IMR-90 (cell line): ENCODE measurements at regions not wholly inside any gene's neighbourhood (a gene's known extent, or its start where the extent isn't known, plus 50 kb on each side); places are given as distances from the start of the nearest gene placed in this dataset.

ENCODE experiments used
- ATAC-seq: fragments of 200-7000 bp; cut with Tn5 transposase; 2 replicates; pipeline ENCODE4 v1.9.1; 2020; ENCODE audit warnings: low read depth, mild to moderate bottlenecking, moderate library complexity
- BruUV-seq: library from RNA; stranded (reverse); fragments of 400-500 nt; replicated peaks from 2 replicates; lab custom pipeline; 2021; lab: Mats Ljungman, UMichigan
- CTCF ChIA-PET: fragments of 300-600 bp; formaldehyde crosslinking; extraction: SDS; loops from one replicate; lab custom pipeline; 2021; ENCODE audit warnings: antibody characterized with exemption; lab: Yijun Ruan, JAX
- POLR2A ChIA-PET: fragments of 300-600 bp; sonication (Branson Sonifier 250); formaldehyde crosslinking; loops from one replicate; lab custom pipeline; 2022; ENCODE audit warnings: antibody characterized with exemption; ENCODE audit not compliant: unreplicated experiment; lab: Charles Lee
- DNase-seq: peaks from one replicate; pipeline ENCODE4 v3.0.0; 2013
- H2AFZ ChIP-seq: replicated peaks from 2 replicates; pipeline ENCODE3; 2013; ENCODE audit warnings: low read length, mild to moderate bottlenecking; ENCODE audit not compliant: poor library complexity
- H2AK5ac ChIP-seq: 2 replicates; pipeline ENCODE4 v1.6.1; 2013; ENCODE audit warnings: low read depth, low read length, inconsistent platforms
- H2AK9ac ChIP-seq: replicated peaks from 2 replicates; pipeline ENCODE3; 2013; ENCODE audit warnings: mild to moderate bottlenecking, low read depth, low read length, moderate library complexity; ENCODE audit not compliant: poor library complexity
- H2BK120ac ChIP-seq: 2 replicates; pipeline ENCODE4 v1.6.1; 2013; ENCODE audit warnings: low read depth, low read length, inconsistent platforms
- H2BK15ac ChIP-seq: 3 replicates; pipeline ENCODE4 v1.6.1; 2013; ENCODE audit warnings: low read depth, low read length, inconsistent platforms
- H2BK20ac ChIP-seq: 2 replicates; pipeline ENCODE4 v1.6.1; 2013; ENCODE audit warnings: low read depth, mild to moderate bottlenecking, inconsistent platforms, low read length, moderate library complexity
- H2BK5ac ChIP-seq: 2 replicates; pipeline ENCODE4 v1.6.1; 2013; ENCODE audit warnings: mild to moderate bottlenecking, low read depth, low read length, inconsistent platforms; ENCODE audit not compliant: poor library complexity, severe bottlenecking
- H3K14ac ChIP-seq: replicated peaks from 2 replicates; pipeline ENCODE4 v1.6.1; 2013; ENCODE audit warnings: low read depth, low read length, inconsistent platforms
- H3K18ac ChIP-seq: 2 replicates; pipeline ENCODE4 v1.6.1; 2013; ENCODE audit warnings: low read depth, low read length, control low read depth
- H3K23ac ChIP-seq: 2 replicates; pipeline ENCODE4 v1.6.1; 2013; ENCODE audit warnings: low read depth, low read length, inconsistent platforms
- H3K27ac ChIP-seq: 2 replicates; pipeline ENCODE4 v1.5.1; 2013; ENCODE audit warnings: mild to moderate bottlenecking, control low read depth, low read length; ENCODE audit not compliant: insufficient read depth
- H3K27me3 ChIP-seq: 2 replicates; pipeline ENCODE4 v1.6.1; 2013; ENCODE audit warnings: low read length; ENCODE audit not compliant: control insufficient read depth, insufficient read depth
- H3K36me3 ChIP-seq: 2 replicates; pipeline ENCODE4 v1.6.1; 2013; ENCODE audit warnings: low read length, mixed read lengths; ENCODE audit not compliant: control insufficient read depth, insufficient read depth
- H3K4ac ChIP-seq: 2 replicates; pipeline ENCODE4 v1.6.1; 2013; ENCODE audit warnings: low read depth, low read length, inconsistent platforms
- H3K4me1 ChIP-seq: 2 replicates; pipeline ENCODE4 v1.6.1; 2013; ENCODE audit warnings: low read length, mixed read lengths; ENCODE audit not compliant: control insufficient read depth, insufficient read depth
- H3K4me2 ChIP-seq: 2 replicates; pipeline ENCODE4 v1.6.1; 2013; ENCODE audit warnings: low read depth, mild to moderate bottlenecking, control low read depth, low read length, moderate library complexity
- H3K4me3 ChIP-seq: 2 replicates; pipeline ENCODE4 v1.5.1; 2013; ENCODE audit warnings: low read depth, mild to moderate bottlenecking, control low read depth, low read length, moderate library complexity; ENCODE audit not compliant: insufficient read depth
- H3K56ac ChIP-seq: 2 replicates; pipeline ENCODE4 v1.6.1; 2013; ENCODE audit warnings: low read length, inconsistent platforms; ENCODE audit not compliant: insufficient read depth; ENCODE audit errors: extremely low read depth
- H3K79me1 ChIP-seq, 2 experiments: 2 replicates each; pipeline ENCODE4 v1.6.1; 2013; ENCODE audit warnings: low read length in 2 of 2, inconsistent platforms in 1 of 2, low read depth in 1 of 2
- H3K9ac ChIP-seq: 2 replicates; pipeline ENCODE4 v1.6.1; 2013; ENCODE audit warnings: low read depth, low read length, control low read depth
- H3K9me1 ChIP-seq: 2 replicates; pipeline ENCODE4 v1.6.1; 2013; ENCODE audit warnings: low read length, inconsistent platforms; ENCODE audit not compliant: insufficient read depth
- H3K9me3 ChIP-seq: 2 replicates; pipeline ENCODE4 v1.6.1; 2013; ENCODE audit warnings: low read length; ENCODE audit not compliant: control insufficient read depth, insufficient read depth
- H4K20me1 ChIP-seq: 2 replicates; pipeline ENCODE4 v1.6.1; 2013; ENCODE audit warnings: low read length, inconsistent platforms; ENCODE audit not compliant: insufficient read depth
- H4K5ac ChIP-seq: 2 replicates; pipeline ENCODE4 v1.6.1; 2013; ENCODE audit warnings: mild to moderate bottlenecking, low read depth, low read length, control low read depth
- H4K8ac ChIP-seq, 2 experiments: 2 replicates each; pipeline ENCODE4 v1.6.1; 2013; ENCODE audit warnings: low read depth in 2 of 2, low read length in 2 of 2, control low read depth in 1 of 2, inconsistent platforms in 1 of 2
- H4K91ac ChIP-seq: 2 replicates; pipeline ENCODE4 v1.6.1; 2013; ENCODE audit warnings: low read depth, low read length, inconsistent platforms; ENCODE audit not compliant: insufficient read depth
- BHLHE40 ChIP-seq: fragments of 150-350 bp; IDR thresholded peaks from 2 replicates; pipeline ENCODE4 v1.6.1; 2016; ENCODE audit warnings: mild to moderate bottlenecking, low read depth, low read length
- CEBPB ChIP-seq: IDR thresholded peaks from 2 replicates; pipeline ENCODE4 v1.6.1; 2012; ENCODE audit warnings: low read depth, low read length, improper control_type of control experiment
- CHD1 ChIP-seq: IDR thresholded peaks from 2 replicates; pipeline ENCODE4 v1.6.1; 2012; ENCODE audit warnings: low read depth, low read length, improper control_type of control experiment
- CTCF ChIP-seq: conservative IDR thresholded peaks from 2 replicates; pipeline ENCODE4 v1.5.1; 2012; ENCODE audit warnings: mild to moderate bottlenecking, low read depth, low read length, improper control_type of control experiment
- FOS ChIP-seq: fragments of 150-350 bp; IDR thresholded peaks from 2 replicates; pipeline ENCODE4 v1.6.1; 2016; ENCODE audit warnings: low read depth, low read length
- MAFK ChIP-seq: IDR thresholded peaks from 2 replicates; pipeline ENCODE4 v1.6.1; 2012; ENCODE audit warnings: low read depth, low read length, improper control_type of control experiment
- MAZ ChIP-seq: IDR thresholded peaks from 2 replicates; pipeline ENCODE4 v1.6.1; 2012; ENCODE audit warnings: low read depth, mild to moderate bottlenecking, low read length, improper control_type of control experiment, moderate library complexity, borderline replicate concordance
- MXI1 ChIP-seq: IDR thresholded peaks from 2 replicates; pipeline ENCODE4 v1.6.1; 2012; ENCODE audit warnings: low read depth, mild to moderate bottlenecking, low read length, moderate library complexity, borderline replicate concordance
- NFE2L2 ChIP-seq: fragments of 150-350 bp; IDR thresholded peaks from 2 replicates; pipeline ENCODE4 v1.6.1; 2016; ENCODE audit warnings: low read depth, mild to moderate bottlenecking, low read length
- POLR2A ChIP-seq: IDR thresholded peaks from 2 replicates; pipeline ENCODE4 v1.6.1; 2012; ENCODE audit warnings: mild to moderate bottlenecking, low read depth, low read length
- RAD21 ChIP-seq: IDR thresholded peaks from 2 replicates; pipeline ENCODE4 v1.6.1; 2012; ENCODE audit warnings: low read length, improper control_type of control experiment
- RCOR1 ChIP-seq: IDR thresholded peaks from 2 replicates; pipeline ENCODE4 v1.6.1; 2012; ENCODE audit warnings: mild to moderate bottlenecking, low read length, improper control_type of control experiment; ENCODE audit not compliant: insufficient replicate concordance
- RFX5 ChIP-seq: IDR thresholded peaks from 2 replicates; pipeline ENCODE4 v1.8.0; 2012; ENCODE audit warnings: low read depth, mild to moderate bottlenecking, low read length, moderate library complexity
- SMC3 ChIP-seq: fragments of 150-350 bp; IDR thresholded peaks from 2 replicates; pipeline ENCODE4 v1.6.1; 2016; ENCODE audit warnings: low read depth, mild to moderate bottlenecking, antibody characterized with exemption, low read length, moderate library complexity
- USF2 ChIP-seq: fragments of 150-350 bp; IDR thresholded peaks from 2 replicates; pipeline ENCODE4 v1.6.1; 2017; ENCODE audit warnings: mild to moderate bottlenecking, antibody characterized with exemption, low read length, low read depth
- dilution Hi-C: fragments of 300-500 bp; cut with HindIII; formaldehyde crosslinking; loops from one replicate; pipeline ENCODE4 v1.14.3; 2018; ENCODE audit warnings: low sequenced_read_pairs; ENCODE audit not compliant: unreplicated experiment
- in situ Hi-C: fragments of 300-500 bp; cut with MboI; formaldehyde crosslinking; loops from 3 replicates; pipeline ENCODE4 v1.14.3; 2019; ENCODE audit warnings: low sequenced_read_pairs, inconsistent platforms, mixed read lengths
- intact Hi-C: fragments of 100-400 bp; cut with micrococcal nuclease; formaldehyde crosslinking; loops from 2 replicates; pipeline ENCODE4 v1.10.0; 2022
- TF ChIP-seq, protein P1 (sequence below): fragments of 150-350 bp; IDR thresholded peaks from 2 replicates; pipeline ENCODE4 v1.6.1; 2016; ENCODE audit warnings: low read depth, mild to moderate bottlenecking, low read length, moderate library complexity, borderline replicate concordance

- H4K8ac ChIP-seq: no peak overlapping the region
- no peak for ATAC-seq
- no peak overlapping the region for H3K4me2 ChIP-seq
- DNase-seq: no peak
- TF ChIP-seq FOS (no peak), NFE2L2 (no peak), POLR2A (no peak), RFX5 (no peak), CTCF (no peak), RAD21 (no peak), MXI1 (no peak), CHD1 (no peak), MAZ (no peak), MAFK (no peak), CEBPB (no peak), BHLHE40 (no peak), USF2 (no peak), RCOR1 (no peak), SMC3 (no peak)
- TF ChIP-seq, protein P1, sequence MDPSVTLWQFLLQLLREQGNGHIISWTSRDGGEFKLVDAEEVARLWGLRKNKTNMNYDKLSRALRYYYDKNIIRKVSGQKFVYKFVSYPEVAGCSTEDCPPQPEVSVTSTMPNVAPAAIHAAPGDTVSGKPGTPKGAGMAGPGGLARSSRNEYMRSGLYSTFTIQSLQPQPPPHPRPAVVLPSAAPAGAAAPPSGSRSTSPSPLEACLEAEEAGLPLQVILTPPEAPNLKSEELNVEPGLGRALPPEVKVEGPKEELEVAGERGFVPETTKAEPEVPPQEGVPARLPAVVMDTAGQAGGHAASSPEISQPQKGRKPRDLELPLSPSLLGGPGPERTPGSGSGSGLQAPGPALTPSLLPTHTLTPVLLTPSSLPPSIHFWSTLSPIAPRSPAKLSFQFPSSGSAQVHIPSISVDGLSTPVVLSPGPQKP: no peak
- H3K36me3 ChIP-seq: no peaks in the 10 kb centered on the region
- no peak overlapping the region for H3K18ac ChIP-seq
- intact Hi-C loops (no loop called here), dilution Hi-C loops (no loop called here), in situ Hi-C loops (no loop called here)
- no peak overlapping the region for H2AK9ac ChIP-seq
- no peak overlapping the region for H3K14ac ChIP-seq
- no peak overlapping the region for H4K91ac ChIP-seq
- no peak overlapping the region for H4K5ac ChIP-seq
- H3K4me3 ChIP-seq: no peak overlapping the region
- H3K27me3 ChIP-seq: no peaks in the 10 kb centered on the region
- H3K56ac ChIP-seq: no peak overlapping the region
- H2AFZ ChIP-seq: no peak overlapping the region
- H3K4me1 ChIP-seq: peaks cover 2% of the 10 kb centered on the region
- ChIA-PET POLR2A (no interaction called here), CTCF (no interaction called here)
- no peaks in the 10 kb centered on the region for H3K79me1 ChIP-seq
- no peak overlapping the region for H2BK120ac ChIP-seq
- H3K9me1 ChIP-seq: no peaks in the 10 kb centered on the region
- H3K9me3 ChIP-seq: no peaks in the 10 kb centered on the region
- no peak overlapping the region for H3K27ac ChIP-seq
- H2AK5ac ChIP-seq: no peak overlapping the region
- H3K9ac ChIP-seq: no peak overlapping the region
- no peak overlapping the region for H3K4ac ChIP-seq
- H2BK15ac ChIP-seq: no peak overlapping the region
- no peak overlapping the region for H2BK5ac ChIP-seq
- no peak overlapping the region for H3K23ac ChIP-seq
- no peaks in the 10 kb centered on the region for H4K20me1 ChIP-seq
- no peak overlapping the region for H2BK20ac ChIP-seq
- no TSS peak for BruUV-seq
Measured at GRCh38 chr17:68732301-68732749, 131.2 kb upstream of the FAM20A start.
